Brain microvascular endothelial cell (primary cell): ENCODE measurements at regions not wholly inside any gene's neighbourhood (a gene's known extent, or its start where the extent isn't known, plus 50 kb on each side); places are given as distances from the start of the nearest gene placed in this dataset.
"Not testable (repeated sequence)": the region's sequence is repeated elsewhere in the genome, so short reads cannot be mapped to it uniquely, and the experiment has no call there.

ENCODE experiments used
- DNase-seq: peaks from one replicate; pipeline ENCODE4 v3.0.0-alpha.2; 2020
- H3K27ac ChIP-seq: fragments of 250-450 bp; sonication (Bioruptor Pico); 2 replicates; pipeline ENCODE4 v1.5.1; 2020; ENCODE audit warnings: mild to moderate bottlenecking, moderate library complexity
- H3K27me3 ChIP-seq: fragments of 250-450 bp; sonication (Bioruptor Pico); replicated peaks from 2 replicates; pipeline ENCODE4 v1.5.1; 2020; ENCODE audit warnings: mild to moderate bottlenecking
- H3K36me3 ChIP-seq: fragments of 250-450 bp; sonication (Bioruptor Pico); replicated peaks from 2 replicates; pipeline ENCODE4 v1.5.1; 2020; ENCODE audit warnings: mild to moderate bottlenecking
- H3K4me3 ChIP-seq: 2 replicates; pipeline ENCODE4 v1.5.1; 2011; ENCODE audit warnings: low read depth, mild to moderate bottlenecking, control low read depth, low read length, moderate library complexity
- CTCF ChIP-seq: IDR thresholded peaks from 2 replicates; pipeline ENCODE4 v1.5.1; 2011; ENCODE audit warnings: low read depth, mild to moderate bottlenecking, moderate library complexity, low read length, control low read depth, inconsistent platforms; ENCODE audit errors: missing control alignments
- in situ Hi-C: cut with HindIII; loops from 2 replicates; pipeline ENCODE4 v1.10.0; 2017; ENCODE audit warnings: low sequenced_read_pairs, low pct_ligation_motif_present

- no peak for DNase-seq
- Histone ChIP-seq H3K4me3 (no peak overlapping the region), H3K27ac (no peak overlapping the region), H3K36me3 (no peaks in the 10 kb centered on the region), H3K27me3 (no peaks in the 10 kb centered on the region)
- in situ Hi-C loops = no loop called here
- no peak for TF ChIP-seq CTCF
Measured at GRCh38 chr4:31194823-31195222, 474.7 kb downstream of the PCDH7 start.

GRCh38 chr4:31199644-31200043, 479.5 kb downstream of the PCDH7 start:
- H3K4me3 ChIP-seq = no peak overlapping the region
- no peak for TF ChIP-seq CTCF
- in situ Hi-C loops = no loop called here
- H3K27ac ChIP-seq = no peak overlapping the region
- no peaks in the 10 kb centered on the region for H3K36me3 ChIP-seq
- DNase-seq = no peak
- H3K27me3 ChIP-seq = no peaks in the 10 kb centered on the region

GRCh38 chr4:31202054-31202453, 481.9 kb downstream of the PCDH7 start:
- DNase-seq, H3K36me3 ChIP-seq, in situ Hi-C loops, H3K27ac ChIP-seq, H3K4me3 ChIP-seq, H3K27me3 ChIP-seq: not testable (repeated sequence)

- in situ Hi-C loops = no loop called here
- no peaks in the 10 kb centered on the region for H3K27me3 ChIP-seq
- H3K27ac ChIP-seq = no peak overlapping the region
- H3K4me3 ChIP-seq = no peak overlapping the region
- H3K36me3 ChIP-seq = no peaks in the 10 kb centered on the region
- TF ChIP-seq CTCF = no peak
- DNase-seq = no peak
Measured at GRCh38 chr4:31204874-31205273, 484.7 kb downstream of the PCDH7 start.

GRCh38 chr4:31220921-31221320, 500.8 kb downstream of the PCDH7 start:
- Histone ChIP-seq H3K36me3 (no peaks in the 10 kb centered on the region), H3K27ac (no peak overlapping the region), H3K4me3 (no peak overlapping the region), H3K27me3 (no peaks in the 10 kb centered on the region)
- TF ChIP-seq CTCF = no peak
- in situ Hi-C loops = no loop called here
- no peak for DNase-seq

- in situ Hi-C loops = no loop called here
- Histone ChIP-seq H3K4me3 (no peak overlapping the region), H3K27me3 (no peaks in the 10 kb centered on the region), H3K36me3 (no peaks in the 10 kb centered on the region), H3K27ac (no peak overlapping the region)
- DNase-seq = no peak
- no peak for TF ChIP-seq CTCF
Measured at GRCh38 chr4:31228068-31228467, 507.9 kb downstream of the PCDH7 start.
